ENCODE measurements at regions not wholly inside any gene's neighbourhood (a gene's known extent, or its start where the extent isn't known, plus 50 kb on each side); places are given as distances from the start of the nearest gene placed in this dataset.

DNA sequence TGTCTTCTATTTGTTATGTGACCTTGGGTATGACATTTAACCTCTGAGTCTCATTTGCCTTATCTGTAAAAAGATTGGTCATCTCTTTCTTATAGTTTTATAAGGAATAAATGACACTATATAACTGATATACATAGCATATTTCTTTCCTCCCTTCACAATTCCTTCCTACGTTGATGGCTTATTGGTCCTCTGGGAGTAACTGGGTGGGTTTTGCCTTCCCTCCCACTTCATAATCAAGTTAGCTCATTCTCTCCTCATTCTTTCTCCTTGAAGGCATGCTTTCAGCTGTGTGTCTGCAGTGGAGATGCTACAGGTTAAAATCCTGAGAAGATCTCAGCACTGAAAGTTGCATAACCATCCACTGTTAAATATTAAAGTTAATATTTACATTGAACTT is 382.4 kb downstream of the TMEM38B start:
- TF ChIP-seq EZH2 (IDR thresholded peaks at IDR 0.05) (no peak), POLR2AphosphoS5 (IDR thresholded peaks at IDR 0.05; ENCODE audit: borderline replicate concordance, low read depth, low read length) (no peak), FOXP2 (optimal IDR thresholded peaks at IDR 0.05; ENCODE audit: control extremely low read depth, extremely low read length, insufficient read depth) (no peak)

All from SK-N-MC (cell line).